HEK293 (cell line): ENCODE measurements at regions not wholly inside any gene's neighbourhood (a gene's known extent, or its start where the extent isn't known, plus 50 kb on each side); places are given as distances from the start of the nearest gene placed in this dataset.

ENCODE experiments used
- CTCF ChIA-PET: fragments of 350-600 bp; formaldehyde crosslinking; extraction: SDS; loops from one replicate; lab custom pipeline; 2021; ENCODE audit warnings: antibody characterized with exemption; lab: Yijun Ruan, JAX
- POLR2A ChIA-PET: fragments of 300-600 bp; formaldehyde crosslinking; extraction: SDS; loops from one replicate; lab custom pipeline; 2020; ENCODE audit warnings: antibody characterized with exemption, inconsistent platforms; lab: Yijun Ruan, JAX
- H3K27ac ChIP-seq: fragments of 200-500 bp; sonication (Bioruptor generic); 2 replicates; pipeline ENCODE4 v1.5.1; 2014; ENCODE audit warnings: low read depth, low read length, control low read depth, inconsistent platforms; ENCODE audit errors: extremely low read depth
- H3K36me3 ChIP-seq, 2 experiments: fragments of 200-500 bp in 1 of 2; sonication (Bioruptor generic) in 1 of 2; 1 replicate in 1 of 2; 2 replicates in 1 of 2; pipeline ENCODE4 v1.5.1; 2014 to 2017; ENCODE audit warnings: inconsistent platforms in 2 of 2, low read length in 2 of 2; ENCODE audit not compliant: control insufficient read depth in 2 of 2, insufficient read depth in 1 of 2
- H3K4me1 ChIP-seq: fragments of 200-500 bp; sonication (Bioruptor generic); 2 replicates; pipeline ENCODE4 v1.5.1; 2014; ENCODE audit warnings: mild to moderate bottlenecking, low read length, inconsistent platforms; ENCODE audit not compliant: control insufficient read depth, insufficient read depth
- H3K4me3 ChIP-seq: 2 replicates; pipeline ENCODE4 v1.5.1; 2011; ENCODE audit warnings: low read depth, mild to moderate bottlenecking, control low read depth, low read length, moderate library complexity
- H3K9me3 ChIP-seq: fragments of 200-500 bp; sonication (Bioruptor generic); 2 replicates; pipeline ENCODE4 v1.5.1; 2014; ENCODE audit warnings: low read depth, low read length, inconsistent platforms; ENCODE audit not compliant: control insufficient read depth, insufficient read depth
- ZBTB17 ChIP-seq: fragments of 450-650 bp; formaldehyde crosslinking; IDR thresholded peaks from 2 replicates; pipeline ENCODE4 v1.5.1; 2016; ENCODE audit warnings: missing biosample characterization, missing genetic modification characterization
- ZFHX2 ChIP-seq: fragments of 450-650 bp; formaldehyde crosslinking; conservative IDR thresholded peaks from 2 replicates; pipeline ENCODE4 v1.5.1; 2016; ENCODE audit warnings: missing biosample characterization, missing genetic modification characterization
- ZNF121 ChIP-seq: fragments of 450-650 bp; formaldehyde crosslinking; IDR thresholded peaks from 2 replicates; pipeline ENCODE4 v1.5.1; 2016; ENCODE audit warnings: missing biosample characterization, missing genetic modification characterization
- ZNF19 ChIP-seq: fragments of 450-650 bp; formaldehyde crosslinking; IDR thresholded peaks from 2 replicates; pipeline ENCODE4; 2016; ENCODE audit warnings: missing biosample characterization, missing genetic modification characterization, low read depth
- ZNF214 ChIP-seq: fragments of 450-650 bp; formaldehyde crosslinking; IDR thresholded peaks from 2 replicates; pipeline ENCODE4 v1.5.1; 2017; ENCODE audit warnings: missing biosample characterization, mild to moderate bottlenecking, missing genetic modification characterization, borderline replicate concordance
- ZNF302 ChIP-seq: fragments of 450-650 bp; formaldehyde crosslinking; IDR thresholded peaks from 2 replicates; pipeline ENCODE4 v1.5.1; 2016; ENCODE audit warnings: missing biosample characterization, missing genetic modification characterization, low read depth
- ZNF394 ChIP-seq: fragments of 450-650 bp; formaldehyde crosslinking; IDR thresholded peaks from 2 replicates; pipeline ENCODE4 v1.5.1; 2016; ENCODE audit warnings: missing biosample characterization, missing genetic modification characterization, mild to moderate bottlenecking, moderate library complexity, borderline replicate concordance
- ZNF529 ChIP-seq: fragments of 450-650 bp; formaldehyde crosslinking; IDR thresholded peaks from 2 replicates; pipeline ENCODE4 v1.5.1; 2017; ENCODE audit warnings: missing genetic modification characterization, missing biosample characterization; ENCODE audit not compliant: insufficient replicate concordance
- ZNF571 ChIP-seq: fragments of 450-650 bp; formaldehyde crosslinking; IDR thresholded peaks from 2 replicates; pipeline ENCODE4 v1.5.0; 2017; ENCODE audit warnings: missing biosample characterization, missing genetic modification characterization
- ZNF843 ChIP-seq: fragments of 450-650 bp; formaldehyde crosslinking; IDR thresholded peaks from 2 replicates; pipeline ENCODE4 v1.5.1; 2016; ENCODE audit warnings: missing biosample characterization, missing genetic modification characterization
- TF ChIP-seq, protein P1 (sequence below): fragments of 450-650 bp; formaldehyde crosslinking; IDR thresholded peaks from 2 replicates; pipeline ENCODE4 v1.5.1; 2017; ENCODE audit warnings: missing biosample characterization, missing genetic modification characterization
- TF ChIP-seq, protein P2 (sequence below): fragments of 450-650 bp; formaldehyde crosslinking; IDR thresholded peaks from 2 replicates; pipeline ENCODE4 v1.5.1; 2016; ENCODE audit warnings: missing biosample characterization, missing genetic modification characterization
- TF ChIP-seq, protein P3 (sequence below): fragments of 450-650 bp; formaldehyde crosslinking; IDR thresholded peaks from 2 replicates; pipeline ENCODE4 v1.5.0; 2017; ENCODE audit warnings: missing biosample characterization, missing genetic modification characterization, borderline replicate concordance
- TF ChIP-seq, protein P4 (sequence below): fragments of 450-650 bp; formaldehyde crosslinking; IDR thresholded peaks from 2 replicates; pipeline ENCODE4 v1.5.1; 2016; ENCODE audit warnings: missing biosample characterization, missing genetic modification characterization
- TF ChIP-seq, protein P5 (sequence below): fragments of 450-650 bp; formaldehyde crosslinking; IDR thresholded peaks from 2 replicates; pipeline ENCODE4 v1.5.1; 2016; ENCODE audit warnings: missing biosample characterization, missing genetic modification characterization
- TF ChIP-seq, protein P6 (sequence below): fragments of 450-650 bp; IDR thresholded peaks from 2 replicates; pipeline ENCODE4 v1.5.1; 2018; ENCODE audit warnings: missing biosample characterization, missing genetic modification characterization

DNA sequence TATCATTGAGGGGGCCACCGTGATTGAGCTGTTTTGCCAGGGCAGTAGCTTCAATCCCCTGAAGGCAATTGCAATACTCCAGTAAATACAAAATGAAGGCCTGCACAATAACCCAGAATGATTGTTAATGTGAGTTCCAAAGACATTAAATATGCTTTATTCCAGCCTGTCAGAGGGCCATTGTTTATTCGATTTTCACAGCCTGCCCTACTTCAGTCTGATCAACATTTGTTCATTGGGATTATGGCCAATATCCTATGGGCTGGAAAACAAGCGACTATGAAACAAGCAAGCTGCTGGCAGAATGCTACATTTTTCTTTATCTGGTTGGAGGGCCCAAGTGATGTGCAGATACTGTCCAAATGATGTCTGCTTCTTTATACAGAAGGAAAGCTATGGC, 543.1 kb downstream of the TLE1 start:
- no peaks in the 10 kb centered on the region for H3K36me3 ChIP-seq
- peaks cover 4% of the 10 kb centered on the region; the same call in 1 of the 2 replicates for H3K4me1 ChIP-seq
- CTCF ChIA-PET = interaction anchor here (0.6 kb wide), 1 partner anchor 287 kb away, joined by 3 read pairs; no protein-coding TSS in a partner anchor
- TF ChIP-seq ZNF843 (tag by site-specific recombination) (no peak), ZBTB17 (tag by site-specific recombination) (no peak), ZNF19 (tag by site-specific recombination) (no peak), ZFHX2 (tag by site-specific recombination) (no peak), ZNF302 (tag by site-specific recombination) (no peak), ZNF529 (tag by site-specific recombination) (no peak), ZNF394 (tag by site-specific recombination) (no peak), ZNF571 (tag by site-specific recombination) (no peak), ZNF121 (tag by site-specific recombination) (no peak), ZNF214 (tag by site-specific recombination) (no peak)
- TF ChIP-seq, protein P1, sequence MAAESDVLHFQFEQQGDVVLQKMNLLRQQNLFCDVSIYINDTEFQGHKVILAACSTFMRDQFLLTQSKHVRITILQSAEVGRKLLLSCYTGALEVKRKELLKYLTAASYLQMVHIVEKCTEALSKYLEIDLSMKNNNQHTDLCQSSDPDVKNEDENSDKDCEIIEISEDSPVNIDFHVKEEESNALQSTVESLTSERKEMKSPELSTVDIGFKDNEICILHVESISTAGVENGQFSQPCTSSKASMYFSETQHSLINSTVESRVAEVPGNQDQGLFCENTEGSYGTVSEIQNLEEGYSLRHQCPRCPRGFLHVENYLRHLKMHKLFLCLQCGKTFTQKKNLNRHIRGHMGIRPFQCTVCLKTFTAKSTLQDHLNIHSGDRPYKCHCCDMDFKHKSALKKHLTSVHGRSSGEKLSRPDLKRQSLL (tag by site-specific recombination) = no peak
- TF ChIP-seq, protein P2, sequence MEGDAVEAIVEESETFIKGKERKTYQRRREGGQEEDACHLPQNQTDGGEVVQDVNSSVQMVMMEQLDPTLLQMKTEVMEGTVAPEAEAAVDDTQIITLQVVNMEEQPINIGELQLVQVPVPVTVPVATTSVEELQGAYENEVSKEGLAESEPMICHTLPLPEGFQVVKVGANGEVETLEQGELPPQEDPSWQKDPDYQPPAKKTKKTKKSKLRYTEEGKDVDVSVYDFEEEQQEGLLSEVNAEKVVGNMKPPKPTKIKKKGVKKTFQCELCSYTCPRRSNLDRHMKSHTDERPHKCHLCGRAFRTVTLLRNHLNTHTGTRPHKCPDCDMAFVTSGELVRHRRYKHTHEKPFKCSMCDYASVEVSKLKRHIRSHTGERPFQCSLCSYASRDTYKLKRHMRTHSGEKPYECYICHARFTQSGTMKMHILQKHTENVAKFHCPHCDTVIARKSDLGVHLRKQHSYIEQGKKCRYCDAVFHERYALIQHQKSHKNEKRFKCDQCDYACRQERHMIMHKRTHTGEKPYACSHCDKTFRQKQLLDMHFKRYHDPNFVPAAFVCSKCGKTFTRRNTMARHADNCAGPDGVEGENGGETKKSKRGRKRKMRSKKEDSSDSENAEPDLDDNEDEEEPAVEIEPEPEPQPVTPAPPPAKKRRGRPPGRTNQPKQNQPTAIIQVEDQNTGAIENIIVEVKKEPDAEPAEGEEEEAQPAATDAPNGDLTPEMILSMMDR = no peak
- TF ChIP-seq, protein P3, sequence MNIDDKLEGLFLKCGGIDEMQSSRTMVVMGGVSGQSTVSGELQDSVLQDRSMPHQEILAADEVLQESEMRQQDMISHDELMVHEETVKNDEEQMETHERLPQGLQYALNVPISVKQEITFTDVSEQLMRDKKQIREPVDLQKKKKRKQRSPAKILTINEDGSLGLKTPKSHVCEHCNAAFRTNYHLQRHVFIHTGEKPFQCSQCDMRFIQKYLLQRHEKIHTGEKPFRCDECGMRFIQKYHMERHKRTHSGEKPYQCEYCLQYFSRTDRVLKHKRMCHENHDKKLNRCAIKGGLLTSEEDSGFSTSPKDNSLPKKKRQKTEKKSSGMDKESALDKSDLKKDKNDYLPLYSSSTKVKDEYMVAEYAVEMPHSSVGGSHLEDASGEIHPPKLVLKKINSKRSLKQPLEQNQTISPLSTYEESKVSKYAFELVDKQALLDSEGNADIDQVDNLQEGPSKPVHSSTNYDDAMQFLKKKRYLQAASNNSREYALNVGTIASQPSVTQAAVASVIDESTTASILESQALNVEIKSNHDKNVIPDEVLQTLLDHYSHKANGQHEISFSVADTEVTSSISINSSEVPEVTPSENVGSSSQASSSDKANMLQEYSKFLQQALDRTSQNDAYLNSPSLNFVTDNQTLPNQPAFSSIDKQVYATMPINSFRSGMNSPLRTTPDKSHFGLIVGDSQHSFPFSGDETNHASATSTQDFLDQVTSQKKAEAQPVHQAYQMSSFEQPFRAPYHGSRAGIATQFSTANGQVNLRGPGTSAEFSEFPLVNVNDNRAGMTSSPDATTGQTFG (tag by site-specific recombination) = no peak
- TF ChIP-seq, protein P4, sequence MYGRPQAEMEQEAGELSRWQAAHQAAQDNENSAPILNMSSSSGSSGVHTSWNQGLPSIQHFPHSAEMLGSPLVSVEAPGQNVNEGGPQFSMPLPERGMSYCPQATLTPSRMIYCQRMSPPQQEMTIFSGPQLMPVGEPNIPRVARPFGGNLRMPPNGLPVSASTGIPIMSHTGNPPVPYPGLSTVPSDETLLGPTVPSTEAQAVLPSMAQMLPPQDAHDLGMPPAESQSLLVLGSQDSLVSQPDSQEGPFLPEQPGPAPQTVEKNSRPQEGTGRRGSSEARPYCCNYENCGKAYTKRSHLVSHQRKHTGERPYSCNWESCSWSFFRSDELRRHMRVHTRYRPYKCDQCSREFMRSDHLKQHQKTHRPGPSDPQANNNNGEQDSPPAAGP (tag by site-specific recombination) = no peak
- TF ChIP-seq, protein P5, sequence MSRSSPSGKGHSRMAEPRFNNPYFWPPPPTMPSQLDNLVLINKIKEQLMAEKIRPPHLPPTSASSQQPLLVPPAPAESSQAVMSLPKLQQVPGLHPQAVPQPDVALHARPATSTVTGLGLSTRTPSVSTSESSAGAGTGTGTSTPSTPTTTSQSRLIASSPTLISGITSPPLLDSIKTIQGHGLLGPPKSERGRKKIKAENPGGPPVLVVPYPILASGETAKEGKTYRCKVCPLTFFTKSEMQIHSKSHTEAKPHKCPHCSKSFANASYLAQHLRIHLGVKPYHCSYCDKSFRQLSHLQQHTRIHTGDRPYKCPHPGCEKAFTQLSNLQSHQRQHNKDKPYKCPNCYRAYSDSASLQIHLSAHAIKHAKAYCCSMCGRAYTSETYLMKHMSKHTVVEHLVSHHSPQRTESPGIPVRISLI (tag by site-specific recombination) = no peak
- TF ChIP-seq, protein P6, sequence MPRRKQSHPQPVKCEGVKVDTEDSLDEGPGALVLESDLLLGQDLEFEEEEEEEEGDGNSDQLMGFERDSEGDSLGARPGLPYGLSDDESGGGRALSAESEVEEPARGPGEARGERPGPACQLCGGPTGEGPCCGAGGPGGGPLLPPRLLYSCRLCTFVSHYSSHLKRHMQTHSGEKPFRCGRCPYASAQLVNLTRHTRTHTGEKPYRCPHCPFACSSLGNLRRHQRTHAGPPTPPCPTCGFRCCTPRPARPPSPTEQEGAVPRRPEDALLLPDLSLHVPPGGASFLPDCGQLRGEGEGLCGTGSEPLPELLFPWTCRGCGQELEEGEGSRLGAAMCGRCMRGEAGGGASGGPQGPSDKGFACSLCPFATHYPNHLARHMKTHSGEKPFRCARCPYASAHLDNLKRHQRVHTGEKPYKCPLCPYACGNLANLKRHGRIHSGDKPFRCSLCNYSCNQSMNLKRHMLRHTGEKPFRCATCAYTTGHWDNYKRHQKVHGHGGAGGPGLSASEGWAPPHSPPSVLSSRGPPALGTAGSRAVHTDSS = no peak
- TF ChIP-seq, all 188 proteins: peak for 0
- POLR2A ChIA-PET = interaction anchor here (0.5 kb wide), 1 partner anchor 43 kb away, joined by 4 read pairs; no protein-coding TSS in a partner anchor
- Histone ChIP-seq H3K4me3 (no peak overlapping the region), H3K9me3 (no peaks in the 10 kb centered on the region), H3K27ac (no peak overlapping the region)
